ENCODE measurements at regions not wholly inside any gene's neighbourhood (a gene's known extent, or its start where the extent isn't known, plus 50 kb on each side); places are given as distances from the start of the nearest gene placed in this dataset.
"Not testable (repeated sequence)": the region's sequence is repeated elsewhere in the genome, so short reads cannot be mapped to it uniquely, and the experiment has no call there.

DNA sequence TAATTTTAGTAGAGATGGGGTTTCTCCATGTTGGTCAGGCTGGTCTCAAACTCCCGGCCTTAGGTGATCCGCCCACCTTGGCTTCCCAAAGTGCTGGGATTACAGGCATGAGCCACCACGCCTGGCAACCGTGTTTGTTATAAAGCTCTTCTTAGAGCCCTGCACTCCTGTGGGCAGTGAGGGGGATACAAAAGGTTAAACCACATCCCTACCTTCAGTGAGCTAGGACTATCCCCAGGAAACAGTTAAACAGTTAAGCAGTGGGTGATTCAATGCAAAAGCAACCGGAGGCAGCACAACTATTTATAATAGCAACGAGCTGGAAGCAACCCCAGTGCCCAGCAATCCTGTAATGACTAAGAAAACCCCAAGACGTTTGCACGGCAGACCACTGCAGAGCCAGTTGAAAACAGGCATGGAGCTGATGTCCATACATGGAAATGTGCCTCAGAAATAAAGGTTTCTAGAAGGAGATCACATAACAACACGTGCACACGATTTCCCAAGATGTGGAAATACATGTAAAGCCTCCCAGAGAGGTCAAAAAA lies 107.2 kb upstream of the LYZL2 start:
- peak; percentile 100 for DNase-seq (ENCODE audit: low read depth)

DNA sequence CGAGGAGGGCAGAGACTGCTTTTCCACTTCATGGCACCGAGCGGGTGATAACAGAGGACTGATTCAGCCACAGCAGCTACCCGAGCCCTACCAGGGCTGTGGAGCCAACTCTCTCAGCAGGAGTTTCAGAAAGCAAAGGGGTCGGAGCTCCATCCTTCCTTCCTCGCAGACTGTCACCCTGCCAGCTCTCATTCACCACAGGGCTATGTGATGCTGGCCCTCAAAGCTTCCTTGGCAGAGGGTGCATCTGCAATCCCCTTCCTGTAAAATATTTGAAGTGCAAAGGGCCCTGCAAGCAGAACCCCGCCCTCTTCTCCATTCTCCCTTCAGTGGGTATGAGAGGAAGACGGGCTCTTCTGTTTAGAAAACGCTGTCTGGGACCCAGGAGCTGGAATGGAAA lies 105.3 kb upstream of the LYZL2 start:
- DNase-seq (ENCODE audit: low read depth), result no peak

DNA sequence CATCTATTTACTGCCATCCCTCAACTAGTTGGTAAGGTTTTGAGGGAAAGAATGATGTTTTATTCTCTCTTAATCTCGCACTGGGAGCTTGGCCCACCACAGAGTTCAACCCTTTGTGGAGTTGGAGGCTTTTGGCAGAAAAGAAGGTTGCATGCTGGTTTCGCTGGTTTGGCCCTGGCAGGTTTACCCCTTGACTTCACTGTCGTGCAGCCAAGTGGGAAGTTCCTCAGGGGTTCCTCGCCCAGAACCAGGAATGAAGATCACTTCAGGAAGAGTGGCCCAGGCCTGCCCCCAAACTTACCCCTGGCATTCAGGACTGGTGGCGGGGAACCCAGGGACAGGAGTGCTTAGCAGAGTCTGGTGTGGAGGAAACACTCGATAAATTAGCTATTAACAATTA lies 103.1 kb upstream of the LYZL2 start:
- no peak for DNase-seq (ENCODE audit: low read depth)

DNA sequence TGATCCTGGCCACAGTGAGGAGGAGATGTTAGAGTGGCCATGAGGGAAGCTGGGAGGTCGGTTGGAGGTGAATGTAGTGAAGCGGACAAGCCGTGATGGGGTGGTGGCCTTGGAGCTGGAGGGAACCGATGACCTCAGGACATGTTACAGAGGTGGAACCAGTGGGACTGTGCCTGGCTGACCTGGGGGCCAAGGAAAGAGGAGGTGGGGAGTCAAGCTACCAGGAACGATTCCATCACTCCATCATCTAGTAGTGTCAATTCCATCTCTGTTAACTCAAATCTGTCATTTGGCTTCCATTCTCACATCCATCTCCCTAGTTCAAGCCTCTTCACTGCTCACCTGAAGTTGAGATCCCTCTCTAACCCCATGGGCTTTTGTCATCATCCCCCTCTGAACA lies 102.4 kb upstream of the LYZL2 start:
- no peak for DNase-seq (ENCODE audit: low read depth)

DNA sequence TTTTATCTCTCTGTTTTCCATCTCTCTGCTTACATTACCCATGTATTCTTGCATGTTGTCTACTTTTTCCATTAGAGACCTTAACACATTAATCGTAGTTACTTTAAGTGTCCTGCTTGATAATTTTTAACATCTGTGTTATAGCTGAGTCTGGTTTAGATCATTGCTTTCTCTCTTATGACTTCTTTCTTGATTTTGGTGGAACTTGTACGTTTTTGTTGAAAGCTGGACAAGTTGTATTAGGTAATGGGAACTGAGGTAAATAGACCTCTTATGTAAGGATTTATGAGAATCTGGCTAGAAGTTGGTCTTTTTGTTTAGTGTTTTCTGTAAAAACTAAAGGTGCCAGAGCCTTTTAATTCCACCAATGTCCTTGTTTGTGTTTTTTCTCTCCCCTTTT lies 100.8 kb upstream of the LYZL2 start:
- no peak for DNase-seq (ENCODE audit: low read depth)

DNA sequence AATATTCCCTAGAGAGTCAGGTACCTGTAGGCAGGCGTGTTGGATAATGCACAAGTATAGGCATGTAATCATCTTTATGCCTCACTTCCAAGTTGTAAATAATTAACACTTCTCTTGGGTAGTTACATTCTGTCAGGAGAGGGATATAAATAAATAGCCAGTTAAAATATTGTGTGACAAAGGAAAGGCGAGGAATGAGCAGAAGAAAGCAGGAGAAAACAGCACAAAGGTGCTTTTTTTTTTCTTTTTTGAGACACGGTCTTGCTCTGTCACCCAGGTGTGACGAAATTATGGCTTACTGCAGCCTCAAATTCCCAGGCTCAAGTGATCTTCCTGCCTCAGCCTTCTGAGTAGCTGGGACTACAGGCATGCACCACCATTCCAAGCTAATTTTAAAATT lies 99.2 kb upstream of the LYZL2 start:
- no peak for DNase-seq (ENCODE audit: low read depth)

GRCh38 chr10:30728127-30728526 lies 98.6 kb upstream of the LYZL2 start:
- DNase-seq (ENCODE audit: low read depth), result no peak

DNA sequence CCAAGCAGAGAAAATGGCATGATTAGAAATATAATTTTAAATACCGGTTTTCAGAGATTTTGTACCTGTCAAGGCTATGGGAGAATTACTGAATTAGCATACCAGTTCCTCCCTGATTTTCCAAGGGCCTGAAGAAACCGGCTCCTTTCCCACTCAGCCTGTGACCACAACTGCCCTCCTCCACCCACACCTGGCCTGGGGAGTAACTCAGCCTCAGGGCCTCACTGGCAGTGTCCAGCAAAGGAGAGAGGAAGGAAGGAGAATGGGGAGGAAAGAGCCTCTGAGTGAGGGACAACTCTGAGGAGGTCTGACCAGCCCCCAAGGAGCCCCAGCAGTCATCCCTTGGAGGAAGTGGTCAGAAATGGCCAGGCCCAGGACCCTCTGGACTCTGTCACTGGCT lies 98.0 kb upstream of the LYZL2 start:
- DNase-seq (ENCODE audit: low read depth), result no peak

GRCh38 chr10:30726783-30727414 lies 97.3 kb upstream of the LYZL2 start:
- peak; percentile 73 for DNase-seq (ENCODE audit: low read depth)

GRCh38 chr10:30725661-30726060 lies 96.1 kb upstream of the LYZL2 start:
- DNase-seq (ENCODE audit: low read depth), result no peak

GRCh38 chr10:30724296-30724695 lies 94.7 kb upstream of the LYZL2 start:
- DNase-seq (ENCODE audit: low read depth), result no peak

- DNase-seq (ENCODE audit: low read depth), result no peak
These were observed 93.5 kb upstream of the LYZL2 start for GRCh38 chr10:30722956-30723620.

GRCh38 chr10:30719832-30720231 lies 90.3 kb upstream of the LYZL2 start:
- DNase-seq (ENCODE audit: low read depth), result no peak

DNA sequence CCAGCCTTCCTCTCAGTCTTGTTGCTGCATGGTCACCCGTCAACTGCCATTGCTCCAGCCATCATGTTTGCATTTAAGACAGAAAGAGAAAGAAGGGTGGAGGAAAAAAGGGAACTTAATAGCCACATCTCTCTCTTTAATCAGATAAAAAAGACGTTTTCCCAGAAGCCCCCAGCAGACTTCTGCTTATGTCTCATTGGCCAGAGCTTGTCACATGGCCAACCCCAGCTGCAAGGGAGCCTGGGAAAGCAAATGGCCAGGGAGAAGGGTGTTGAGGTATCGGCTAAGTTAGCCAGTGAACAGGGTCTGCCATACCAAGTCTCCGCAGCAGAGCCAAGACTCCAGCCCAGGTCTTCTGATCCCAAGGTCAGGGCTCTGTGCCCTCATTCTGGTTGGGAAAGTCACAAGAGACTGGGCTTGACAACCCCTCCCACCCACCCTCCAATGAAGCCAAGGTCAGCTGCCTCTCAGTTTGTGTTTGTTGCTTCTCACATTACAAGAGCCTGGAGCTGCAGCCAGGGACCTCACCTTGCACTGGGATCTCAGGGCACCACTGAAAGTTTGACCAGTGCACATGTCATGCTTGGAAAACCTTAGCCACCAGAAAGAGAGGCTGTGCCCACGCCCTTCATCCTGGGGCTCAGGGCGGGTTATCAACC lies 80.3 kb upstream of the LYZL2 start:
- no peak for DNase-seq (ENCODE audit: low read depth)

DNA sequence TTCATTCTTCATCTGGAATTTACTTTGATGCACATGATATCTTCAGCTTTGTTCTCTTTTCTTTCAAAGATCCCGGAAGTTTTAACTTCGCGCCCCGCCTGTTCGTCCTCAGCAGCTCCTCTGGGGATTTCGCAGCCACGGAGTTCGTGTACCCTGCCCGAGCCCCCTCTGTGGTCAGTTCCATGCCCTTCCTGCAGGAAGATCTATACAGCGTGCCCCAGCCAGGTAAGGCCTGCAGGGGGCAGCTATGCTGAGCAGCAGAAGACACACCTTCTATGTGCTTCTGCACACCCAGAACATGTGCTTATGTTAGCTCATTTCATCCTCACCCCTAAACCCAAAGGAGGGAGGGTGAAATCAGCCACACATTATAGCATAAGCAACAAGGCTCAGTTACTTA lies 79.7 kb upstream of the LYZL2 start:
- no peak for DNase-seq (ENCODE audit: low read depth)

GRCh38 chr10:30708234-30708633 lies 78.7 kb upstream of the LYZL2 start:
- no peak for DNase-seq (ENCODE audit: low read depth)

DNA sequence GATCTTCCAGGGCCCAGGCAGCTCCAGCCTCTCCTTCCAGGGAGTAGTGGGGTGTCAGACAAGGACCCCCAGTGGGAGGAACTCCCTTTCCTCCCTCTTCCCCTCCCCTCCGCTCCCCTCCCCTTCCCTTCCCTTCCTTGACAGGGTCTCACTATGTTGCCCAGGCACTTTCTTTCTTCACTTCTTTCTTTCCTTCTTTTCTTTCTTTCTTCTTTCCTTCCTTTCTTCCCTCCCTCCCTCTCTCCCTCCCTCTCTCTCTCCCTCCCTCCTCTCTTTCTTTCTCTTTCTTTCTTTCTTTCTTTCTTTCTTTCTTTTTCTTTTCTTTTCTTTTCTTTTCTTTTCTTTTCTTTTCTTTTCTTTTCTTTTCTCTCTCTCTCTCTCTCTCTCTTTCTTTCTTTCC lies 76.6 kb upstream of the LYZL2 start:
- DNase-seq (ENCODE audit: low read depth), result not testable (repeated sequence)

GRCh38 chr10:30705625-30706149 lies 76.1 kb upstream of the LYZL2 start:
- DNase-seq (ENCODE audit: low read depth), result no peak

GRCh38 chr10:30705101-30705624 lies 75.6 kb upstream of the LYZL2 start:
- DNase-seq (ENCODE audit: low read depth), result no peak

DNA sequence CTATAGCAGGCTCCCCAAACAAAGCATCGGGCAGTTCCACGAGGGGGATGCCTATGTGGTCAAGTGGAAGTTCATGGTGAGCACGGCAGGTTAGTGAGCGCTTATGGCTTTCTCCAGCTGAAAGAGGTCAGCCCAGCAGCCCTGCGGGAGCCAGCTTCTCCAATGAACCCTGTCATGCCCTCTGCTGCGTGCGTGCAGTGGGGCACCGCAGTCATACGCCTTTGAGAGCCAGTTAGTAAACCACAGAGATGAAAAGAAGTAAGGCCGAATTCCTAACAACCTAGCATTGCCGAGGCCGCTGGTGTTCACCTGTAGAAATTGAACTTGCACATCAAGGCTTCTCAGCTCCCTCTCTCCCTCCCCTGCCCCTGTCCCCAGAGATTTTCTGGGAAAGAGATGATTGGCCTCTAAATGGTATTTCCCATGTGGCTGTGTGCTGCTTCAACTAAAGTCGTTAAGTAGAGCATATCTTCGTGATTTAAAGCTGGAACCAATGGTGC lies 75.1 kb upstream of the LYZL2 start:
- not testable (repeated sequence) for DNase-seq (ENCODE audit: low read depth)

- no peak for DNase-seq (ENCODE audit: low read depth)
These were observed 74.6 kb upstream of the LYZL2 start for GRCh38 chr10:30704026-30704600.

GRCh38 chr10:30703446-30703845 lies 73.9 kb upstream of the LYZL2 start:
- not testable (repeated sequence) for DNase-seq (ENCODE audit: low read depth)
